Caco-2 (cell line): ENCODE measurements at regions not wholly inside any gene's neighbourhood (a gene's known extent, or its start where the extent isn't known, plus 50 kb on each side); places are given as distances from the start of the nearest gene placed in this dataset.
"Not testable (repeated sequence)": the region's sequence is repeated elsewhere in the genome, so short reads cannot be mapped to it uniquely, and the experiment has no call there.

Source experiments
- BruUV-seq: library from RNA; stranded (reverse); fragments of 400-500 nt; replicated peaks from 2 replicates; lab custom pipeline; 2021; lab: Mats Ljungman, UMichigan
- CTCF ChIA-PET: fragments of 300-600 bp; sonication (Branson Sonifier 250); formaldehyde crosslinking; loops from one replicate; lab custom pipeline; 2022; ENCODE audit warnings: antibody characterized with exemption; lab: Charles Lee
- POLR2A ChIA-PET: fragments of 300-600 bp; sonication (Branson Sonifier 250); formaldehyde crosslinking; loops from one replicate; lab custom pipeline; 2022; ENCODE audit warnings: antibody characterized with exemption; lab: Charles Lee
- DNase-seq, 2 experiments: peaks; one replicate each; pipeline versions ENCODE4 v3.0.0 to v3.0.0-alpha.2; 2020 to 2022
- H3K27me3 ChIP-seq: replicated peaks from 2 replicates; pipeline ENCODE4 v1.6.0; 2011; ENCODE audit warnings: low read length; ENCODE audit not compliant: control insufficient read depth, insufficient read depth
- H3K36me3 ChIP-seq: 2 replicates; pipeline ENCODE4 v1.5.1; 2011; ENCODE audit warnings: low read length; ENCODE audit not compliant: control insufficient read depth, insufficient read depth
- H3K4me1 ChIP-seq: fragments of 250-450 bp; sonication (Bioruptor Pico); 2 replicates; pipeline ENCODE4 v1.5.1; 2020; ENCODE audit warnings: mild to moderate bottlenecking
- H3K4me3 ChIP-seq: 2 replicates; pipeline ENCODE4 v1.5.1; 2011; ENCODE audit warnings: low read depth, mild to moderate bottlenecking, control low read depth, low read length
- H3K9me3 ChIP-seq: fragments of 250-450 bp; sonication (Bioruptor Pico); 2 replicates; pipeline ENCODE4 v1.5.1; 2020; ENCODE audit warnings: mild to moderate bottlenecking, moderate library complexity
- H3K27ac Mint-ChIP-seq: one replicate; pipeline ENCODE4 v1.8.0; 2022; ENCODE audit warnings: mixed read lengths; ENCODE audit not compliant: unreplicated experiment
- H3K27me3 Mint-ChIP-seq: one replicate; pipeline ENCODE4 v1.8.0; 2022; ENCODE audit warnings: mixed read lengths; ENCODE audit not compliant: insufficient read depth, unreplicated experiment
- H3K36me3 Mint-ChIP-seq: one replicate; pipeline ENCODE4 v1.8.0; 2022; ENCODE audit warnings: mild to moderate bottlenecking, mixed read lengths; ENCODE audit not compliant: insufficient read depth, unreplicated experiment
- H3K4me1 Mint-ChIP-seq: one replicate; pipeline ENCODE4 v1.8.0; 2022; ENCODE audit warnings: low read depth, mixed read lengths; ENCODE audit not compliant: unreplicated experiment
- H3K4me3 Mint-ChIP-seq: one replicate; pipeline ENCODE4 v1.8.0; 2022; ENCODE audit warnings: mild to moderate bottlenecking, moderate library complexity, mixed read lengths; ENCODE audit not compliant: unreplicated experiment
- H3K9me3 Mint-ChIP-seq: one replicate; pipeline ENCODE4 v1.8.0; 2022; ENCODE audit warnings: mixed read lengths; ENCODE audit not compliant: unreplicated experiment
- CTCF ChIP-seq, 2 experiments: fragments of 200-600 bp in 1 of 2; IDR thresholded peaks; 1 replicate in 1 of 2; 2 replicates in 1 of 2; pipeline versions ENCODE4 v1.5.1 to v1.8.0; 2011 to 2022; ENCODE audit warnings: antibody characterized with exemption in 1 of 2, control low read depth in 1 of 2, inconsistent platforms in 1 of 2, low read depth in 1 of 2, low read length in 1 of 2, mild to moderate bottlenecking in 1 of 2, moderate library complexity in 1 of 2; ENCODE audit not compliant: insufficient read depth in 1 of 2, severe bottlenecking in 1 of 2, unreplicated experiment in 1 of 2
- intact Hi-C: fragments of 100-400 bp; cut with micrococcal nuclease; formaldehyde crosslinking; loops from one replicate; pipeline ENCODE4 v1.10.0; 2022; ENCODE audit not compliant: unreplicated experiment

GRCh38 chr15:95699578-95699977 is 630.9 kb upstream of the NR2F2 start:
- ChIA-PET CTCF (no interaction called here), POLR2A (no interaction called here)
- intact Hi-C loops: no loop called here
- no peak overlapping the region for H3K4me3 ChIP-seq
- TF ChIP-seq CTCF (IDR thresholded peaks at IDR 0.05; ENCODE audit: insufficient read depth in 1 of 2, low read depth in 1 of 2, low read length in 1 of 2, severe bottlenecking in 1 of 2, unreplicated experiment in 1 of 2): no peak
- H3K9me3 ChIP-seq: peaks cover 11% of the 10 kb centered on the region; the same call in 1 of the 2 replicates
- Mint-ChIP-seq H3K9me3 (peaks cover 28% of the 10 kb centered on the region), H3K36me3 (no peaks in the 10 kb centered on the region), H3K4me1 (no peaks in the 10 kb centered on the region), H3K27me3 (no peaks in the 10 kb centered on the region), H3K4me3 (no peak overlapping the region), H3K27ac (no peak overlapping the region)
- BruUV-seq: no TSS peak
- DNase-seq: no peak
- no peaks in the 10 kb centered on the region for H3K4me1 ChIP-seq
- no peaks in the 10 kb centered on the region for H3K36me3 ChIP-seq
- H3K27me3 ChIP-seq: no peaks in the 10 kb centered on the region

- H3K27ac Mint-ChIP-seq, CTCF ChIA-PET, H3K4me1 Mint-ChIP-seq: not testable (repeated sequence)
Observed at GRCh38 chr15:95700692-95701091, 629.8 kb upstream of the NR2F2 start.

GRCh38 chr15:95701410-95701809 is 629.1 kb upstream of the NR2F2 start:
- H3K27ac Mint-ChIP-seq: no peak overlapping the region
- no peak for TF ChIP-seq CTCF (IDR thresholded peaks at IDR 0.05; ENCODE audit: insufficient read depth in 1 of 2, low read depth in 1 of 2, low read length in 1 of 2, severe bottlenecking in 1 of 2, unreplicated experiment in 1 of 2)
- no peak overlapping the region for H3K4me3 ChIP-seq
- H3K36me3 Mint-ChIP-seq: no peaks in the 10 kb centered on the region
- H3K4me3 Mint-ChIP-seq: no peak overlapping the region
- no peaks in the 10 kb centered on the region for H3K4me1 ChIP-seq
- CTCF ChIA-PET: no interaction called here
- intact Hi-C loops: no loop called here
- no peaks in the 10 kb centered on the region for H3K36me3 ChIP-seq
- no peaks in the 10 kb centered on the region for H3K27me3 ChIP-seq
- no peaks in the 10 kb centered on the region for H3K27me3 Mint-ChIP-seq
- no peaks in the 10 kb centered on the region for H3K4me1 Mint-ChIP-seq
- DNase-seq: no peak
- BruUV-seq: no TSS peak
- POLR2A ChIA-PET: no interaction called here
- peaks cover 34% of the 10 kb centered on the region for H3K9me3 Mint-ChIP-seq
- peaks cover 10% of the 10 kb centered on the region; the same call in 1 of the 2 replicates for H3K9me3 ChIP-seq

More at GRCh38 chr15:95700692-95701091, 629.8 kb upstream of the NR2F2 start:
- H3K36me3 ChIP-seq, intact Hi-C loops, H3K4me1 ChIP-seq, H3K4me3 ChIP-seq, POLR2A ChIA-PET, H3K27me3 ChIP-seq, DNase-seq, H3K4me3 Mint-ChIP-seq, H3K36me3 Mint-ChIP-seq, BruUV-seq, H3K27me3 Mint-ChIP-seq: not testable (repeated sequence)
- peaks cover 10% of the 10 kb centered on the region; the same call in 1 of the 2 replicates for H3K9me3 ChIP-seq
- H3K9me3 Mint-ChIP-seq: peaks cover 34% of the 10 kb centered on the region
